H1 (cell line): ENCODE measurements at regions not wholly inside any gene's neighbourhood (a gene's known extent, or its start where the extent isn't known, plus 50 kb on each side); places are given as distances from the start of the nearest gene placed in this dataset.

Experiments used
- EZH2 ChIP-seq: fragments of 200-600 bp; sonication (generic); IDR thresholded peaks from 2 replicates; pipeline ENCODE4 v1.7.1; 2012; ENCODE audit warnings: low read depth, mild to moderate bottlenecking, moderate library complexity, low read length, inconsistent platforms; ENCODE audit not compliant: severe bottlenecking
- JUND ChIP-seq: IDR thresholded peaks from 2 replicates; pipeline ENCODE4 v1.6.1; 2011; ENCODE audit warnings: mild to moderate bottlenecking, improper control_type of control experiment, low read length
- PHF8 ChIP-seq: fragments of 200-600 bp; sonication (generic); conservative IDR thresholded peaks from 2 replicates; pipeline ENCODE4 v1.7.1; 2012; ENCODE audit warnings: low read depth, mild to moderate bottlenecking, inconsistent platforms, low read length, moderate library complexity
- TAF1 ChIP-seq: IDR thresholded peaks from 2 replicates; pipeline ENCODE4 v1.6.1; 2011; ENCODE audit warnings: mild to moderate bottlenecking, low read depth, low read length

- TF ChIP-seq PHF8 (no peak), JUND (no peak), EZH2 (no peak), TAF1 (no peak)
Observed at GRCh38 chr12:68454892-68455291, 122.7 kb upstream of the MDM1 start (continued).
